NCI-H748 (cell line): ENCODE measurements at regions not wholly inside any gene's neighbourhood (a gene's known extent, or its start where the extent isn't known, plus 50 kb on each side); places are given as distances from the start of the nearest gene placed in this dataset.
"Not testable (repeated sequence)": the region's sequence is repeated elsewhere in the genome, so short reads cannot be mapped to it uniquely, and the experiment has no call there.

Experiments used
- DNase-seq: peaks from one replicate; lab custom pipeline; 2025; ENCODE audit not compliant: unreplicated experiment; lab: John Stamatoyannopoulos, UW

- not testable (repeated sequence) for DNase-seq
Measured at GRCh38 chr2:209018633-209019032, 405.2 kb upstream of the MAP2 start.

GRCh38 chr2:209029249-209029648, 394.6 kb upstream of the MAP2 start:
- DNase-seq = no peak

- DNase-seq = no peak
Measured at GRCh38 chr2:209044307-209044706, 379.5 kb upstream of the MAP2 start.

- no peak for DNase-seq
Measured at GRCh38 chr2:209046163-209046562, 377.7 kb upstream of the MAP2 start.

- DNase-seq = no peak
Measured at GRCh38 chr2:209049608-209050007, 374.2 kb upstream of the MAP2 start.

GRCh38 chr2:209062210-209062609, 361.6 kb upstream of the MAP2 start:
- DNase-seq = no peak

GRCh38 chr2:209070262-209070661, 353.6 kb upstream of the MAP2 start:
- DNase-seq = no peak

GRCh38 chr2:209073151-209073550, 350.7 kb upstream of the MAP2 start:
- DNase-seq = no peak

- no peak for DNase-seq
Measured at GRCh38 chr2:209074711-209075110, 349.1 kb upstream of the MAP2 start.

- no peak for DNase-seq
Measured at GRCh38 chr2:209076151-209076550, 347.7 kb upstream of the MAP2 start.

GRCh38 chr2:209086761-209087160, 337.1 kb upstream of the MAP2 start:
- no peak for DNase-seq

- no peak for DNase-seq
Measured at GRCh38 chr2:209091056-209091455, 332.8 kb upstream of the MAP2 start.

- DNase-seq = no peak
Measured at GRCh38 chr2:209094221-209094620, 329.6 kb upstream of the MAP2 start.

- no peak for DNase-seq
Measured at GRCh38 chr2:209095432-209095831, 328.4 kb upstream of the MAP2 start.

GRCh38 chr2:209097168-209097567, 326.7 kb upstream of the MAP2 start:
- no peak for DNase-seq

- DNase-seq = no peak
Measured at GRCh38 chr2:209102319-209102718, 321.5 kb upstream of the MAP2 start.

- DNase-seq = no peak
Measured at GRCh38 chr2:209113026-209113425, 310.8 kb upstream of the MAP2 start.

GRCh38 chr2:209114588-209115240, 309.1 kb upstream of the MAP2 start:
- no peak for DNase-seq

- DNase-seq = no peak
Measured at GRCh38 chr2:209121691-209122090, 302.2 kb upstream of the MAP2 start.

- DNase-seq = no peak
Measured at GRCh38 chr2:209125291-209125690, 298.6 kb upstream of the MAP2 start.

- DNase-seq = no peak
Measured at GRCh38 chr2:209138079-209138478, 285.8 kb upstream of the MAP2 start.

- DNase-seq = no peak
Measured at GRCh38 chr2:209141142-209141541, 282.7 kb upstream of the MAP2 start.

GRCh38 chr2:209141818-209142217, 282.0 kb upstream of the MAP2 start:
- DNase-seq = no peak
